Liver (tissue), 8 donors: ENCODE measurements at regions not wholly inside any gene's neighbourhood (a gene's known extent, or its start where the extent isn't known, plus 50 kb on each side); places are given as distances from the start of the nearest gene placed in this dataset.
A peak's percentile ranks its signal among the peaks of the same experiment; 100 is the strongest.

ENCODE experiments used
- DNase-seq: peaks from one replicate; pipeline ENCODE4 v3.0.0-alpha.2; 2017; ENCODE audit warnings: low spot score
- H3K27ac ChIP-seq, 2 donors: one replicate each; pipeline ENCODE4 v1.7.0; 2013; ENCODE audit warnings: inconsistent platforms in 2 of 2, low read length in 2 of 2, control low read depth in 1 of 2, low read depth in 1 of 2, mild to moderate bottlenecking in 1 of 2
- H3K27me3 ChIP-seq, 4 donors: one replicate each; pipeline versions ENCODE4 v1.6.1 to v1.7.0; 2013; ENCODE audit warnings: low read length in 3 of 4, inconsistent platforms in 1 of 4, mild to moderate bottlenecking in 1 of 4, moderate library complexity in 1 of 4; ENCODE audit not compliant: control insufficient read depth in 4 of 4, insufficient read depth in 4 of 4
- H3K36me3 ChIP-seq, 4 donors: one replicate each; pipeline versions ENCODE4 v1.6.1 to v1.7.0; 2013; ENCODE audit warnings: low read length in 3 of 4, mild to moderate bottlenecking in 3 of 4, low read depth in 1 of 4, moderate library complexity in 1 of 4; ENCODE audit not compliant: control insufficient read depth in 4 of 4, insufficient read depth in 3 of 4
- H3K4me1 ChIP-seq, 4 donors: one replicate each; pipeline versions ENCODE4 v1.6.1 to v1.7.0; 2013; ENCODE audit warnings: low read length in 3 of 4, mild to moderate bottlenecking in 3 of 4, moderate library complexity in 1 of 4; ENCODE audit not compliant: control insufficient read depth in 4 of 4, insufficient read depth in 4 of 4
- H3K4me3 ChIP-seq, 3 donors: one replicate each; pipeline versions ENCODE4 v1.6.1 to v1.7.0; 2013; ENCODE audit warnings: low read length in 3 of 3, control low read depth in 1 of 3, low read depth in 1 of 3, mild to moderate bottlenecking in 1 of 3
- H3K9ac ChIP-seq, 2 donors: one replicate each; pipeline ENCODE4 v1.7.0; 2013; ENCODE audit warnings: low read length in 2 of 2, mild to moderate bottlenecking in 2 of 2, moderate library complexity in 2 of 2, control low read depth in 1 of 2, low read depth in 1 of 2
- H3K9me3 ChIP-seq, 4 donors: one replicate each; pipeline versions ENCODE4 v1.6.1 to v1.7.0; 2013; ENCODE audit warnings: low read length in 3 of 4; ENCODE audit not compliant: control insufficient read depth in 4 of 4
- ATF3 ChIP-seq: IDR thresholded peaks from 2 replicates; pipeline ENCODE4 v1.6.1; 2016; ENCODE audit warnings: antibody characterized with exemption
- CTCF ChIP-seq: fragments of 150-350 bp; IDR thresholded peaks from 2 replicates; pipeline ENCODE4 v1.5.1; 2017; ENCODE audit warnings: improper control_type of control experiment, low read depth, low read length; ENCODE audit not compliant: missing input control
- EGR1 ChIP-seq, 2 donors: IDR thresholded peaks; 2 replicates each; pipeline ENCODE4 v1.6.1; 2016 to 2018; ENCODE audit warnings: antibody characterized with exemption in 2 of 2, low read depth in 2 of 2
- HNF4A ChIP-seq, 2 donors: conservative IDR thresholded peaks; 2 replicates each; pipeline ENCODE4 v1.6.1; 2016; ENCODE audit warnings: antibody characterized with exemption in 2 of 2, mild to moderate bottlenecking in 2 of 2
- HNF4G ChIP-seq: IDR thresholded peaks from 2 replicates; pipeline ENCODE4 v1.6.1; 2016; ENCODE audit warnings: antibody characterized with exemption
- RAD21 ChIP-seq, 2 donors: IDR thresholded peaks; 2 replicates each; pipeline ENCODE4 v1.6.1; 2016; ENCODE audit warnings: antibody characterized with exemption in 2 of 2, mild to moderate bottlenecking in 2 of 2
- SP1 ChIP-seq: IDR thresholded peaks from 2 replicates; pipeline ENCODE4 v1.6.1; 2018; ENCODE audit warnings: antibody characterized with exemption, mild to moderate bottlenecking
- WGBS: extraction: QIAGEN DNeasy Blood & Tissue Kit; methylation state at CpG from one replicate; pipeline ENCODE4 v1.1.7; 2013; 5-methylcytosine and 5-hydroxymethylcytosine counted together
- TF ChIP-seq, protein P1 (sequence below): IDR thresholded peaks from 2 replicates; pipeline ENCODE4 v1.6.1; 2016; ENCODE audit warnings: antibody characterized with exemption
- TF ChIP-seq, protein P2 (sequence below): IDR thresholded peaks from 2 replicates; pipeline ENCODE4 v1.6.1; 2016; ENCODE audit warnings: antibody characterized with exemption, mild to moderate bottlenecking
- donor health status: healthy.
- donor health status: healthy.
- donor health status: healthy.
- donor health status: healthy.
- donor health status: healthy.

- no peak for TF ChIP-seq HNF4A (conservative IDR thresholded peaks at IDR 0.05)
- TF ChIP-seq SP1 = no peak
- Histone ChIP-seq H3K9ac (no peak overlapping the region), H3K4me1 (no peaks in the 10 kb centered on the region), H3K9me3 (no peaks in the 10 kb centered on the region), H3K27ac (no peak overlapping the region), H3K4me3 (no peak overlapping the region), H3K36me3 (no peaks in the 10 kb centered on the region), H3K27me3 (no peaks in the 10 kb centered on the region)
- 94% methylated on average over 1 of the region's 1 CpG for WGBS
- DNase-seq = no peak
Measured at GRCh38 chr11:128405112-128405511, 182.2 kb downstream of the ETS1 start.

GRCh38 chr11:128404437-128404836 lies 182.9 kb downstream of the ETS1 start:
- H3K27me3 ChIP-seq = no peaks in the 10 kb centered on the region
- no peak overlapping the region for H3K4me3 ChIP-seq
- no peaks in the 10 kb centered on the region for H3K36me3 ChIP-seq
- no peak overlapping the region for H3K9ac ChIP-seq
- no peak for TF ChIP-seq RAD21 (IDR thresholded peaks at IDR 0.05)
- TF ChIP-seq, protein P1, sequence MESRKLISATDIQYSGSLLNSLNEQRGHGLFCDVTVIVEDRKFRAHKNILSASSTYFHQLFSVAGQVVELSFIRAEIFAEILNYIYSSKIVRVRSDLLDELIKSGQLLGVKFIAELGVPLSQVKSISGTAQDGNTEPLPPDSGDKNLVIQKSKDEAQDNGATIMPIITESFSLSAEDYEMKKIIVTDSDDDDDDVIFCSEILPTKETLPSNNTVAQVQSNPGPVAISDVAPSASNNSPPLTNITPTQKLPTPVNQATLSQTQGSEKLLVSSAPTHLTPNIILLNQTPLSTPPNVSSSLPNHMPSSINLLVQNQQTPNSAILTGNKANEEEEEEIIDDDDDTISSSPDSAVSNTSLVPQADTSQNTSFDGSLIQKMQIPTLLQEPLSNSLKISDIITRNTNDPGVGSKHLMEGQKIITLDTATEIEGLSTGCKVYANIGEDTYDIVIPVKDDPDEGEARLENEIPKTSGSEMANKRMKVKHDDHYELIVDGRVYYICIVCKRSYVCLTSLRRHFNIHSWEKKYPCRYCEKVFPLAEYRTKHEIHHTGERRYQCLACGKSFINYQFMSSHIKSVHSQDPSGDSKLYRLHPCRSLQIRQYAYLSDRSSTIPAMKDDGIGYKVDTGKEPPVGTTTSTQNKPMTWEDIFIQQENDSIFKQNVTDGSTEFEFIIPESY = no peak
- TF ChIP-seq HNF4G = no peak
- no peak for TF ChIP-seq EGR1 (IDR thresholded peaks at IDR 0.05; ENCODE audit: low read depth in 2 of 2)
- TF ChIP-seq SP1 = no peak
- TF ChIP-seq ATF3 = no peak
- H3K9me3 ChIP-seq = no peaks in the 10 kb centered on the region
- no peaks in the 10 kb centered on the region for H3K4me1 ChIP-seq
- 80% methylated on average over 1 of the region's 1 CpG for WGBS
- no peak overlapping the region for H3K27ac ChIP-seq
- no peak for DNase-seq

- no peak for DNase-seq
- no peaks in the 10 kb centered on the region for H3K36me3 ChIP-seq
- H3K4me1 ChIP-seq = no peaks in the 10 kb centered on the region
- WGBS = 85% methylated on average over 8 of the region's 8 CpGs
- no peaks in the 10 kb centered on the region for H3K9me3 ChIP-seq
- H3K4me3 ChIP-seq = no peak overlapping the region
- no peak for TF ChIP-seq CTCF
- TF ChIP-seq, protein P2, sequence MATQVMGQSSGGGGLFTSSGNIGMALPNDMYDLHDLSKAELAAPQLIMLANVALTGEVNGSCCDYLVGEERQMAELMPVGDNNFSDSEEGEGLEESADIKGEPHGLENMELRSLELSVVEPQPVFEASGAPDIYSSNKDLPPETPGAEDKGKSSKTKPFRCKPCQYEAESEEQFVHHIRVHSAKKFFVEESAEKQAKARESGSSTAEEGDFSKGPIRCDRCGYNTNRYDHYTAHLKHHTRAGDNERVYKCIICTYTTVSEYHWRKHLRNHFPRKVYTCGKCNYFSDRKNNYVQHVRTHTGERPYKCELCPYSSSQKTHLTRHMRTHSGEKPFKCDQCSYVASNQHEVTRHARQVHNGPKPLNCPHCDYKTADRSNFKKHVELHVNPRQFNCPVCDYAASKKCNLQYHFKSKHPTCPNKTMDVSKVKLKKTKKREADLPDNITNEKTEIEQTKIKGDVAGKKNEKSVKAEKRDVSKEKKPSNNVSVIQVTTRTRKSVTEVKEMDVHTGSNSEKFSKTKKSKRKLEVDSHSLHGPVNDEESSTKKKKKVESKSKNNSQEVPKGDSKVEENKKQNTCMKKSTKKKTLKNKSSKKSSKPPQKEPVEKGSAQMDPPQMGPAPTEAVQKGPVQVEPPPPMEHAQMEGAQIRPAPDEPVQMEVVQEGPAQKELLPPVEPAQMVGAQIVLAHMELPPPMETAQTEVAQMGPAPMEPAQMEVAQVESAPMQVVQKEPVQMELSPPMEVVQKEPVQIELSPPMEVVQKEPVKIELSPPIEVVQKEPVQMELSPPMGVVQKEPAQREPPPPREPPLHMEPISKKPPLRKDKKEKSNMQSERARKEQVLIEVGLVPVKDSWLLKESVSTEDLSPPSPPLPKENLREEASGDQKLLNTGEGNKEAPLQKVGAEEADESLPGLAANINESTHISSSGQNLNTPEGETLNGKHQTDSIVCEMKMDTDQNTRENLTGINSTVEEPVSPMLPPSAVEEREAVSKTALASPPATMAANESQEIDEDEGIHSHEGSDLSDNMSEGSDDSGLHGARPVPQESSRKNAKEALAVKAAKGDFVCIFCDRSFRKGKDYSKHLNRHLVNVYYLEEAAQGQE = peak; percentile 47
- peaks cover 0 to 2% (median 0%) of the 10 kb centered on the region in 4 donors for H3K27me3 ChIP-seq
- H3K9ac ChIP-seq = no peak overlapping the region
- no peak overlapping the region for H3K27ac ChIP-seq
Measured at GRCh38 chr11:128400382-128401203, 186.8 kb downstream of the ETS1 start.
